C4-2B (cell line): ENCODE measurements at regions not wholly inside any gene's neighbourhood (a gene's known extent, or its start where the extent isn't known, plus 50 kb on each side); places are given as distances from the start of the nearest gene placed in this dataset.

Experiments used
- ZFX ChIP-seq: fragments of 450-650 bp; IDR thresholded peaks from 2 replicates; pipeline ENCODE4 v1.6.1; 2017
- TF ChIP-seq, protein P1 (sequence below): fragments of 450-650 bp; conservative IDR thresholded peaks from 2 replicates; pipeline ENCODE4 v1.5.1; 2017; ENCODE audit warnings: mild to moderate bottlenecking

DNA sequence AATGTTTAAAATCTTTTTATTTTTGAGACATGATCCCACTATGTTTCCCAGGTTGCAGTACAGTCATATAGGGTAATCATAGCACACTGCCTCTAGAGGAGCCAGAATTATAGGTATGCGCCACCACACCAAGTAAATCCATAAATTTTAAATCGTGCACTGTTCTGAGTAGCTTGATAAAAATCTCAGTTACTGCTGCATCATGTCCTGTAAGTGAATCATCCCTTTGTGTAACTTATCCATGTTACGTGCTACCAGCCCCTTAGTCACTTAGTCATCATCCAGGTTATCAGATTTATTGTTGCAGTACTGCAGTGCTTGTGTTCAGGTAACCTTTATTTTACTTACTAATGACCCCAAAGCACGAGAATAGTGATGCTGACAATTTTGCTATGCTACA, 1770.9 kb downstream of the BRINP3 start:
- TF ChIP-seq, protein P1, sequence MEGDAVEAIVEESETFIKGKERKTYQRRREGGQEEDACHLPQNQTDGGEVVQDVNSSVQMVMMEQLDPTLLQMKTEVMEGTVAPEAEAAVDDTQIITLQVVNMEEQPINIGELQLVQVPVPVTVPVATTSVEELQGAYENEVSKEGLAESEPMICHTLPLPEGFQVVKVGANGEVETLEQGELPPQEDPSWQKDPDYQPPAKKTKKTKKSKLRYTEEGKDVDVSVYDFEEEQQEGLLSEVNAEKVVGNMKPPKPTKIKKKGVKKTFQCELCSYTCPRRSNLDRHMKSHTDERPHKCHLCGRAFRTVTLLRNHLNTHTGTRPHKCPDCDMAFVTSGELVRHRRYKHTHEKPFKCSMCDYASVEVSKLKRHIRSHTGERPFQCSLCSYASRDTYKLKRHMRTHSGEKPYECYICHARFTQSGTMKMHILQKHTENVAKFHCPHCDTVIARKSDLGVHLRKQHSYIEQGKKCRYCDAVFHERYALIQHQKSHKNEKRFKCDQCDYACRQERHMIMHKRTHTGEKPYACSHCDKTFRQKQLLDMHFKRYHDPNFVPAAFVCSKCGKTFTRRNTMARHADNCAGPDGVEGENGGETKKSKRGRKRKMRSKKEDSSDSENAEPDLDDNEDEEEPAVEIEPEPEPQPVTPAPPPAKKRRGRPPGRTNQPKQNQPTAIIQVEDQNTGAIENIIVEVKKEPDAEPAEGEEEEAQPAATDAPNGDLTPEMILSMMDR, result no peak; the same call in 1 of the 2 replicates
- no peak for TF ChIP-seq ZFX
